Right cardiac atrium (tissue), 5 donors: ENCODE measurements at regions not wholly inside any gene's neighbourhood (a gene's known extent, or its start where the extent isn't known, plus 50 kb on each side); places are given as distances from the start of the nearest gene placed in this dataset.

Experiments used
- ATAC-seq, 2 donors: fragments of 200-7000 bp; cut with Tn5 transposase; one replicate each; pipeline versions ENCODE4 v1.8.0 to v1.9.1; 2020; ENCODE audit warnings: moderate library complexity in 2 of 2, mild to moderate bottlenecking in 1 of 2
- DNase-seq, 3 donors: peaks; one replicate each; pipeline ENCODE4 v3.0.0-alpha.2; 2020
- H3K27ac ChIP-seq: one replicate; pipeline ENCODE4 v1.5.1; 2013; ENCODE audit warnings: mild to moderate bottlenecking, low read length, control low read depth, moderate library complexity
- H3K27me3 ChIP-seq: one replicate; pipeline ENCODE4 v1.6.1; 2013; ENCODE audit not compliant: control insufficient read depth, insufficient read depth
- H3K4me1 ChIP-seq: one replicate; pipeline ENCODE4 v1.6.1; 2013; ENCODE audit warnings: low read length; ENCODE audit not compliant: control insufficient read depth, insufficient read depth
- H3K4me3 ChIP-seq: one replicate; pipeline ENCODE4 v1.5.1; 2013; ENCODE audit warnings: low read length, control low read depth
- H3K9me3 ChIP-seq: one replicate; pipeline ENCODE4 v1.6.1; 2013; ENCODE audit warnings: low read length; ENCODE audit not compliant: control insufficient read depth
- WGBS: extraction: QIAGEN DNeasy Blood & Tissue Kit; methylation state at CpG from one replicate; pipeline ENCODE4 v1.1.7; 2013; 5-methylcytosine and 5-hydroxymethylcytosine counted together
- intact Hi-C, 4 donors: fragments of 100-400 bp; cut with DNase I; formaldehyde crosslinking; loops; one replicate each; pipeline versions ENCODE4 v1.11.0 to v1.14.0; 2022 to 2023
- donor health status: healthy with polysubstance abuse.
- donor health status: DM: no; HTN: yes; CAD: no.
- donor health status: DM: no; HTN: no; CAD: no.
- donor health status: DM: no; HTN: yes; CAD: no; lungs with severe emphysema.
- donor health status: DM: yes; HTN: yes; CAD: no.

DNA sequence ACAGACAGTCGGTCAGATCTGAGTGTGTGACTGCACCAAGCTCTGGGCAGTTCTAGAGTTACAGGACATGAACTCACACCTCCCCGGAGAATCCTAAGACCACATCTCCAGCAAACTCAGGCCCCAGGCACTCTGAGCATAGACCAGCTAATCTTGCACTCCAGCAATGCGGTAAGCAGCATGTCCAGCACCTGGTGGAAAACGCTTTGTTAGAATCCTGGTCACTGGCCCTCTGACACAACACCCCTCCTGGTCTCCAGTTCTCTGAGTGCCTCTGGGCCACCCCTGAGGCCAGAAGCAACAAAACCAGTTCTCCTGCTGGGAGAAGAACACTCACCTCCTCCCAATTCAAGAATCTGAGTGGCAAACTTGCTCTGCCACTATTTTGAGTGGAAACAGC, 82.7 kb upstream of the TMEM45B start:
- intact Hi-C loops = no loop called here
- ATAC-seq = no peak
- H3K27me3 ChIP-seq = no peaks in the 10 kb centered on the region

DNA sequence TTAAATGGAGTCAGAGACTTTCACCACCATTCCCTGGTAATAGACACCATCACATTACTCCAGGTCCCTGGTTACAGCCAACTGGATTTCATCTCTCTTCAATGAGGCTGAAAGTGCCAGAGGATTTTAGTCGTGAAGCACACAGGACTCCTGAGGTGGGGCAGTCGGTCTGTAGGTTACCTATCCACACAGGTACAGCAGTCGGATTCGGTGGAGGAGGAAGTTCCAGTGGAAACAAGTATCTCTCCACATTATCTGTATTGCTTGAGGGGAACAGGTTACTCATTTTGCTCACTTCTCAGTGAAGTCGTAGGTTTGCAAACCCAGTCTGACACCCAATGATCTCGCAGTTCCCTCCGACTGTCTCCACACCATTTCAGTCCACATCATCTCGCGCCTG, 82.3 kb upstream of the TMEM45B start:
- Histone ChIP-seq H3K9me3 (no peaks in the 10 kb centered on the region), H3K27ac (no peak overlapping the region), H3K4me1 (no peaks in the 10 kb centered on the region), H3K27me3 (no peaks in the 10 kb centered on the region), H3K4me3 (no peak overlapping the region)
- 89% methylated on average over 9 of the region's 9 CpGs for WGBS
- intact Hi-C loops = no loop called here
- DNase-seq = no peak
- ATAC-seq = no peak

More for the DNA sequence above, 82.7 kb upstream of the TMEM45B start:
- no peak overlapping the region for H3K4me3 ChIP-seq
- no peak for DNase-seq
- WGBS = 78% methylated on average over 4 of the region's 4 CpGs
- H3K9me3 ChIP-seq = no peaks in the 10 kb centered on the region
- no peaks in the 10 kb centered on the region for H3K4me1 ChIP-seq
- H3K27ac ChIP-seq = no peak overlapping the region

DNA sequence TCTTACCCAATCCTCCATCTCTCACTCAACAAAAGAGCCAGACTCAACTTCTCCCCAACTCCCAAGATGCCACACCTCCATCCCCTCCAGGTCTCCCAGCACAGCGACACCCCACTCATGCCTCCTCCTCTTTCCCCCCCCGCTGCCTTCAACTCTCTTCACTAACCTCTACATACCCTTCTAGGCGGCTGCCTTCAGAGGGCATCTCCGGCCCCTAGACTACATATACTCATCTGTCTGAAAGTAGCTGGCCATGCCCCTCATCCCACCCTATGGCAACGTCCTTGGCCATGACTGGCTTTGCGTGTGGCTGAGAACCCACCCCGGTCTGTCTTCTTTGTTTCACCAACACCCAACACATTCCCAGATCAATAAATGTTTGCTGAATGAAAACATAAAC, 81.7 kb upstream of the TMEM45B start:
- Histone ChIP-seq H3K27ac (no peak overlapping the region), H3K27me3 (no peaks in the 10 kb centered on the region), H3K4me3 (no peak overlapping the region), H3K9me3 (no peaks in the 10 kb centered on the region), H3K4me1 (no peaks in the 10 kb centered on the region)
- 87% methylated on average over 7 of the region's 7 CpGs for WGBS
- intact Hi-C loops = no loop called here
- DNase-seq (no peak), ATAC-seq (no peak)

DNA sequence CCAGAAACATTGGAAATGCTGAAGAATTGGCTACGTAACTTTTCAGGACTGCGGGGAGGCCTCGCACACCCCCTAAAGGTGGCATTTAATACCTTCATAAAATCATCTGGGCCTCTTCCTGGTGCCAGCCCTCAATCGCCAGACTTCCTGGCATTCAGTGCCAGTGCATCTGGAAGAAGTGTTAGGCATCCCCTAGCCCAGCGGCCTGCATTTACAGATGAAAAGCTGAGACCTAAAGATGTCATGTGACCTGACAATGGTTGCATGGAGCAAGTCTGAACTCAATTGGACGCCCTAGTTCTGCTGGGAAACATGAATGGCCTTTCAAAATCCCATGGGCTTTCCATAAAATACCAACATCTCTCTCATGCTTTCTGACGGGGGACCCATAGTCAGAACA, 81.0 kb upstream of the TMEM45B start:
- no peak overlapping the region for H3K27ac ChIP-seq
- no peak overlapping the region for H3K4me3 ChIP-seq
- ATAC-seq (no peak), DNase-seq (no peak)
- intact Hi-C loops = no loop called here
- WGBS = 90% methylated on average over 7 of the region's 7 CpGs
- H3K27me3 ChIP-seq = no peaks in the 10 kb centered on the region
- H3K4me1 ChIP-seq = no peaks in the 10 kb centered on the region
- H3K9me3 ChIP-seq = no peaks in the 10 kb centered on the region

DNA sequence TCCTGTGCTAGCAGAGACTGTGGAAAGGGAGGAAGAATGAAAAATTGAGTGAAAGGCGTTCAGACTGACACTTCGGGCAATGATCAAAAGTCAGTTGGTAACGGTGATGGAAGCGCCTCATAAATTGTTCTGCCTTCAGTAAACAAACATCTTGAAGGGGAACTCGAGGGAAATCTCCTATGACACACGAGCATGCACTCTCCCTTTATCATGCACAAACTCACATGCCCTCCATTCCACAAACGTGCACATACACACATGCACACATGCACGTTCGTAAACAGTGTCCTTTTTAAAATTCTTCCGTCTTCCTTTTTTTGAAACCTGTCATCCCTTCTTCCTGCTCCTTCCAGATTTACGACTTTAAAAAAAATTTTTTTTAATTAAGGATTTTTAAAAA, 77.8 kb upstream of the TMEM45B start:
- WGBS = 51% methylated on average over 11 of the region's 11 CpGs
- H3K27me3 ChIP-seq = no peaks in the 10 kb centered on the region
- DNase-seq = no peak

DNA sequence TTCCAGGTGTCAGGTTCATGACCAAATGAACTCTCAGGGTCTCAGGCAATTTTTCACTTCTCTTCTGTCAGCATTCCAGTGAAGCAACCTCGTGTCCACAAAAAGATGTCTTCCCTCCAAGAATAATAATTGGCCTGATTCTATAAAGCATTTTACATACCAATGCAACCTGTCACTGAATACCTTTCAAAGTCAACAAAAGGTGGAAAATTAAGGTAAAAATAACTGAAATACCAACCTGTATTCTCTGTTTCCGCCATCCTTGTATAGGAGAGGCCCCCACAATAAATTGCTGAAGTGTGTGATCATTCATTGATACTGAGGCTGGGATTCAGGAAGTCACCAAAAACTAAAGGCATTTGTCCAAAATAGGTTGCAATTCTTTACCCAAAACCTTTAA, 77.4 kb upstream of the TMEM45B start:
- intact Hi-C loops = no loop called here
- ATAC-seq (no peak), DNase-seq (no peak)
- 62% methylated on average over 2 of the region's 2 CpGs for WGBS
- H3K4me1 ChIP-seq = no peaks in the 10 kb centered on the region
- no peaks in the 10 kb centered on the region for H3K9me3 ChIP-seq
- H3K27me3 ChIP-seq = no peaks in the 10 kb centered on the region
- no peak overlapping the region for H3K4me3 ChIP-seq
- no peak overlapping the region for H3K27ac ChIP-seq

More for the DNA sequence above, 77.8 kb upstream of the TMEM45B start:
- Histone ChIP-seq H3K4me1 (no peaks in the 10 kb centered on the region), H3K9me3 (no peaks in the 10 kb centered on the region), H3K27ac (no peak overlapping the region), H3K4me3 (no peak overlapping the region)
- intact Hi-C loops = no loop called here
- no peak for ATAC-seq

DNA sequence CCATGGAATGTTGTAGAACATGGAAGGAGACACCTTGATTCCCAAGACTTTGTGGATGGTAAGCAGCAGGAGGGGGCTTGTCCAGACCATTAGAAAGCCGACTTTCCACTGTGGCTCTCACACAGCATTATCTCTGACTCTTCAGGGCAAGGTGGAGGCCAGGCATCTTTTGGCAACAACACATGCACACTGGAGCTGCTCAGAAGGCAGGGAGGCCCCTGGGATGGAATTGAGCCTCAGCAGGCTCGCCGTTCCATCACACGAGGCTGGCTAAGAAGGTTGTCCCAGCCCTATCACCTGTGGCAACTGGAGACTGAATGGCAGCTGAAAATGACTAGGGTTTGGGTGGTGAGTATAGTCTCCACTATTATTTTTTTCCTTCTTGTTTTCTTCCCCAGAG, 76.3 kb upstream of the TMEM45B start:
- WGBS = 69% methylated on average over 4 of the region's 4 CpGs

DNA sequence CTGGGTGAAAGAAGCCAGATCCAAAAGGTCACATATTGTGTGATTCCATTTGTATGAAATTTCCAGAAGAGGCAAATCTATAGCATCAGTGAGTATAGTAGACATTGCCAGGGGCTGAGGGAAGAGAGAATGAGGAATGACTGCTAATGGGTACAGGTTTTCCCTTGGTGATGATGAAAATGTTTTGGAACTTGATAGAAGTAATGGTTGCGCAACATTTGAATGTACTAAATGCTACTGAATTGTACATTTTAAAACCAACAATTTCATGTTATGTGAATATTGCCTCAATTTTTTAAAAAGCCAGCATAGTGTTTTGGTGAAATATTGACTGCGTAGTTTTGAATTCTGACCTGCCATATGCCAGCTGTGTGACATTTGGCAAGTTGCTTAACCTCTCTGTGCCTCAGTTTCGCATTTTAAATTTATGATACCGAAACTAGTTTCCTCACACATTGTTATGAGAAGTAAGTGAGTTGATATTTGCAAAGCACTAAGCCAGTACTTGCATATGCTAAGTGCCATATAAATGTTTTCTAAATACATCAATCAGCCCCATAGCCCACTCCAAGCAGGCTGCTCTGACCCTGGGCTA, 75.4 kb upstream of the TMEM45B start:
- ATAC-seq = no peak
- H3K4me3 ChIP-seq = no peak overlapping the region
- no peaks in the 10 kb centered on the region for H3K27me3 ChIP-seq
- H3K4me1 ChIP-seq = no peaks in the 10 kb centered on the region
- DNase-seq = no peak
- no peak overlapping the region for H3K27ac ChIP-seq
- WGBS = 93% methylated on average over 4 of the region's 4 CpGs
- H3K9me3 ChIP-seq = no peaks in the 10 kb centered on the region
- intact Hi-C loops = loop anchor here in 1 of 4 donors (10.0 kb wide), 1 partner anchor 375 kb away; no protein-coding TSS in a partner anchor

More for the DNA sequence above, 76.3 kb upstream of the TMEM45B start:
- intact Hi-C loops = no loop called here
- no peak overlapping the region for H3K27ac ChIP-seq
- no peak overlapping the region for H3K4me3 ChIP-seq
- no peaks in the 10 kb centered on the region for H3K4me1 ChIP-seq
- no peak for DNase-seq
- no peak for ATAC-seq
- H3K27me3 ChIP-seq = no peaks in the 10 kb centered on the region
- no peaks in the 10 kb centered on the region for H3K9me3 ChIP-seq

DNA sequence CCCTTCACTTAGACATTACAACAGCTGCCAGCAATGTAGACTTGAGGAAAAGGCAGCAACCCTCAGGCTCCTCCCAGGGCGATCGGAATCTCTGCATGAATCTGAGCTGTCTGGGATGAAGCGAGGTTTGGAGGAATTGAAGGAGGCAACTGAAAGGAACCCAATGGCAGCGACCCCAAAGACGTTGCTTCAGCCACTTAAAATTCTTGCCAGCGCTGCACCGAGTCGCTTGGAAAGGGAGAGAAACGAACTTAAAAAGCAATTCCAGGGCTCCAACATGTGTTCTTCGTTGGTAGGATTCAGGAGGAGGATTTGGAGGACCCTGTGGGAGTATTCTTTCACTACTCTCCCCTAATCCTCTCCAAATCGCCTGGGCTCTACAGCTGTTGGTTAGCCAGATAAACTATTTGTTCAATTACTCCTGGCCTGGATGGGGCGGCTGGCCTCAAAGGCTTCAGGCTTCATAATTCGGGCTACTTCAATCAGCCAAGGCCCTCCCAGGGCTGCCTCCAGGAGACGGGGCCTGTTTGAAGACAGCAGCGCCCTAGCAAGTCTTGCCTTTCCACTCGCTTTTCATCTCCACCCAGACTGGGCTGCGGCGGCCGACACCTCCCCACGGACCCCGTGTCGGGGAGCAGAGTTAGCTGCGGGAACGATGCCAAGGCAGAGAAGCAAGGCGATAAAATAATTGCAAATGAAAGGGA, 72.4 kb upstream of the TMEM45B start:
- Histone ChIP-seq H3K4me3 (no peak overlapping the region), H3K27me3 (no peaks in the 10 kb centered on the region), H3K4me1 (no peaks in the 10 kb centered on the region), H3K27ac (no peak overlapping the region), H3K9me3 (no peaks in the 10 kb centered on the region)
- ATAC-seq = peak; percentile 21 to 51
- peak in 2 of 3 donors; percentile 53 to 66 for DNase-seq
- intact Hi-C loops = loop anchor here in 1 of 4 donors (10.0 kb wide), 1 partner anchor 378 kb away; no protein-coding TSS in a partner anchor
- WGBS = 44% methylated on average over 25 of the region's 25 CpGs

DNA sequence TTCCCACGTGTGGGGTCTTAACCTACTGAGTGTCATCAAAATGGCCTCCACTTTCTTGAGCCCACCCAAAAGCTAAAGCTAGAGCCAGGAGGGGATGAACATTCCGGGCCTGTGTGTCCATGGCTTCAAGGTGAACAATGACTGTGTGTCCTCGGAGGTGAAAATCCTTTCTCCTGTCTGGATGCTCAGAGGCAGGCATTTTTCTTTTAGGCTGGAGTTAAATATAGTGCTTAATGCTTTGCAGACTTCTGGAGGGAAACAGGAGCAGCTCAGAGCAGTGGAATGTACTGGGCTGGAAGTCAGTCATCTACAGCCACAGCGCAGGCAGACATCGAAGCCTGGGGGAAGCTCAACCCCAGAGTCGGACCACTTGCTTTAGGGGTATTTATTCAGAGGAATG, 68.6 kb upstream of the TMEM45B start:
- WGBS = 73% methylated on average over 6 of the region's 6 CpGs
- ATAC-seq = no peak
- H3K27ac ChIP-seq = no peak overlapping the region
- no peaks in the 10 kb centered on the region for H3K27me3 ChIP-seq
- no peak for DNase-seq
- no peaks in the 10 kb centered on the region for H3K4me1 ChIP-seq
- H3K9me3 ChIP-seq = no peaks in the 10 kb centered on the region
- no peak overlapping the region for H3K4me3 ChIP-seq
- intact Hi-C loops = loop anchor here in 2 of 4 donors (5.0 to 10.0 kb wide), 2 partner anchors 375 to 382 kb away; no protein-coding TSS in a partner anchor

DNA sequence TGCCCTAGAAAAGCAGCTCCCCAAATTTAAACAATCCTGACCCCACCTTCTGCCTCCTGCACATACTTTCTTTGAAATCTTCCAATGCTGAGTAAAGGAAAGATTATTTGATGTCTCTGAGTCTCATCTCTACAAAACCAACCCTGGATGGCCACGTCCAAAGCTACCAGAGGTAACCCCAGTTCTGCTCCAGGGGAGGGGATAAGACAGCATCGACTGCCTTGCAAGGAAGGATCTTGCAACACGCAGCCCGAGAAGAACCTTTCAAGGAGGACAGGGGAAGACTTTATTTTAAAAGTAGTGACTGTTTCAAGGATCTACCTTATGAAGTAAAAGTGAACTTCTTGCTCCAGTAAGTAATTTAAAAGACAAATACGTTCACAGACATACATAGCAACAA, 66.5 kb upstream of the TMEM45B start:
- Histone ChIP-seq H3K27me3 (no peaks in the 10 kb centered on the region), H3K4me3 (no peak overlapping the region), H3K4me1 (no peaks in the 10 kb centered on the region), H3K27ac (no peak overlapping the region), H3K9me3 (no peaks in the 10 kb centered on the region)
- ATAC-seq (no peak), DNase-seq (no peak)
- 59% methylated on average over 5 of the region's 5 CpGs for WGBS
- intact Hi-C loops = loop anchor here in 2 of 4 donors (5.0 to 10.0 kb wide), 2 partner anchors 377 to 384 kb away; no protein-coding TSS in a partner anchor
